VCaP (cell line): ENCODE measurements at regions not wholly inside any gene's neighbourhood (a gene's known extent, or its start where the extent isn't known, plus 50 kb on each side); places are given as distances from the start of the nearest gene placed in this dataset.
A peak's percentile ranks its signal among the peaks of the same experiment; 100 is the strongest.

Experiments used
- H3K27ac ChIP-seq: fragments of 450-650 bp; 2 replicates; pipeline ENCODE4 v1.5.1; 2017
- CTCF ChIP-seq: fragments of 450-650 bp; conservative IDR thresholded peaks from 2 replicates; pipeline ENCODE4 v1.5.1; 2017; ENCODE audit warnings: mild to moderate bottlenecking, moderate library complexity

GRCh38 chr17:70654706-70655105 lies 485.4 kb downstream of the KCNJ2 start:
- TF ChIP-seq CTCF = no peak
- H3K27ac ChIP-seq = peak overlapping the region; percentile 16; the same call in 1 of the 2 replicates

DNA sequence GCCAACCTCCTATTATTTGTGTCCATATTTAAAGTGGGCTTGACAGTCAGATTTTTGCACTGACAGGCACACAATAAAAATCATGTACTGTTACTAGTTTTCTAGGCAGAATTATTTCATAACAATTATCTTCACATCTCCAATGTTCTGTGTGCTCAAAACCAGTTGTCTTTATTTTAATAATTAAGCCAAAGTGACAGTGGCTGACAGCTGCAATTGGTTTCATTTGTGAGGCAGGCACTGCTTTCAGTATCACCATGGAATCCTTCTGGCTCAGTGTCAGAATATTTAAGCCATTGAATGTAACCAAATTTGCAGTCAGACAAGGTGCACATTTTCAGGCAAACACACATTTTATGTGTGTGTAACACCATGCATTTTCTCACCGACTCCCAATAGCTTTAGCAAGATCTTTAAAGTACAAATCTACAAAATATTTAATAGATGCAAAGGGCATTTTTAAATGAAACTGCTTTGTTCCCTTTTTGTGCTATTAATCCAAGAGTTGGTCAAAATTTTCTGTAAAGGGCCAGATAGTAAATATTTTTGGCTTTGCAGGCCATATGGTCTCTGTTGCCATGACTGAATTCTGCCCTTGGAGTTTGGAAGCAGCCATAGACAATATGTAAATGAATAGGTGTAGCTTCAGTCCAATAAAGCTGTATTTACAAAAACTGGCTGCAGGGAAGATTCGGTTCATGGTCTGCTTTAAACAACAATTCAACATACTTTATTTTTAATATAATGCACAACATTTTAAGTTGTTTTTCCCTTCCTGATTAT lies 486.0 kb downstream of the KCNJ2 start:
- H3K27ac ChIP-seq = peak overlapping the region; percentile 16; the same call in 1 of the 2 replicates
- TF ChIP-seq CTCF = no peak

GRCh38 chr17:70658317-70658716 lies 489.0 kb downstream of the KCNJ2 start:
- no peak overlapping the region for H3K27ac ChIP-seq
- no peak for TF ChIP-seq CTCF

DNA sequence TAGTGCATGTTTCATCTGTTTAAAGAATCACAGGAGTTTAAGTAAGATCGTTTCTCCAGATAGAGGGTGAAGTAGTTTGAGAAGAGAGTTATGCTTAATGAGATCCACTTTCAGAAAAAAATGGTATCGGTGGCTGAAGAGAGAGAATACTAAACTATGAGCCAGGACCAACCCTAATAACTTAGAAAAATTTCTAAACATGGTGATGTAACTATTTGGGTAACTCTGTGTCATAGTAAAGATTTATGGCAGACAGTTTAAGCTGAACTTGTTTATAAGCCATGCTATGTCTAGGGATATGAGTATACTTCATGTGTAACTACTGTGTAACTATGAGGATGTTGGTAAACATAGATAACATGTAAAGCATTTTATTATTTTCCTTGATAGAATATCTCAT lies 489.5 kb downstream of the KCNJ2 start:
- H3K27ac ChIP-seq = no peak overlapping the region
- TF ChIP-seq CTCF = no peak

DNA sequence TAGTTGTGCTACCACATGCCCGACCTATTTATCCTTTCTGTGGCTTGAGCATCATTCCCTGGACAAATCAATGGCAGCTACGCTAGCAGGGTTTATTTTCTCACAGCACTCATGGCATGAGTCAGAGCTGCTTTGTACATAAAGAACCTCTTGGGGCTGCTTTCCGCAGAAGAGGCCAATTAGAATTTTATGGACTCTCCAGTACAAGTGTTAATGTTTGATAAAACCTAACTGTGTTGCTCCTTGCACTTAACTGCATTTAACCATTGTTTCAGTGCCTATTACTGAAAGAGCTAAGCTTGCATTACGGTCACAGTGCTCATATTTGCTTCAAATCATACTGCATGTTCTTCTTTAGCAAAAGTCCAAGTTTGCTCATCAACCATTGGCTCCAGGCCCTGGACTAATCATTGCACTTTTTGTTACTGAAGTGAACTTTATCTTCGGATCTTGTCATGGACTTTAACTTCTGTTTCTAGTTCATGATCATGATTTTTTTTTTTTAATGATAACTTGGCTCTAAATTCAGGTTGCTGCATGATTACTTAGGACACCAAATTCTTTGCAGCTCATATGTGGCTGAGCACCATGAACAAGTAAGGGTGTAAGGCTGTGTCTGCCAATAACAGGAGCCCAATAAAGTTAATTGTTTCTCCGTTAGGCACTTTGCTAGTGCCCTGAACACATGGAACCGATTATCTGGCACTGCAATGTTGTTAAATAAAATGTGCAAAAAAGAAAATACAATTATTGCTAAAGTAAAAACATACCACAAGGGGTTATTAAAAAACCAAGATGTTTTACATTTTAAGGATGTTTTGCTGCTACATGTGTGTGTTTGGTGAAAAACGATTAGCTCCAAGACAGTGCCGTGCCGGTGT lies 492.2 kb downstream of the KCNJ2 start:
- no peak overlapping the region for H3K27ac ChIP-seq
- TF ChIP-seq CTCF = no peak

- H3K27ac ChIP-seq = no peak overlapping the region
- no peak for TF ChIP-seq CTCF
Measured at GRCh38 chr17:70668276-70668937, 499.1 kb downstream of the KCNJ2 start.
